Immature natural killer cell (primary cell): ENCODE measurements at regions not wholly inside any gene's neighbourhood (a gene's known extent, or its start where the extent isn't known, plus 50 kb on each side); places are given as distances from the start of the nearest gene placed in this dataset.

ENCODE experiments used
- DNase-seq, 3 donors: peaks; one replicate each; pipeline ENCODE4 v3.0.0; 2022; ENCODE audit warnings: mixed read lengths in 1 of 3
- H3K27ac Mint-ChIP-seq, 6 donors: one replicate each; pipeline ENCODE4 v1.8.0; 2020; ENCODE audit warnings: mixed read lengths in 6 of 6, mild to moderate bottlenecking in 5 of 6, inconsistent platforms in 4 of 6, moderate library complexity in 3 of 6
- H3K27me3 Mint-ChIP-seq, 3 donors: one replicate each; pipeline ENCODE4 v1.8.0; 2020 to 2021; ENCODE audit warnings: low read depth in 3 of 3, mild to moderate bottlenecking in 3 of 3, mixed read lengths in 3 of 3, moderate library complexity in 3 of 3, inconsistent platforms in 1 of 3
- H3K36me3 Mint-ChIP-seq, 3 donors: one replicate each; pipeline ENCODE4 v1.8.0; 2020; ENCODE audit warnings: mixed read lengths in 3 of 3, inconsistent platforms in 2 of 3, mild to moderate bottlenecking in 2 of 3
- H3K4me1 Mint-ChIP-seq, 2 donors: one replicate each; pipeline ENCODE4 v1.8.0; 2020; ENCODE audit warnings: inconsistent platforms in 2 of 2, mild to moderate bottlenecking in 2 of 2, mixed read lengths in 2 of 2, moderate library complexity in 1 of 2
- H3K4me3 Mint-ChIP-seq, 5 donors: one replicate each; pipeline ENCODE4 v1.8.0; 2020; ENCODE audit warnings: mild to moderate bottlenecking in 5 of 5, mixed read lengths in 5 of 5, inconsistent platforms in 3 of 5, moderate library complexity in 3 of 5
- H3K9me3 Mint-ChIP-seq, 6 donors: one replicate each; pipeline ENCODE4 v1.8.0; 2020; ENCODE audit warnings: mild to moderate bottlenecking in 6 of 6, mixed read lengths in 6 of 6, inconsistent platforms in 4 of 6, moderate library complexity in 3 of 6

DNA sequence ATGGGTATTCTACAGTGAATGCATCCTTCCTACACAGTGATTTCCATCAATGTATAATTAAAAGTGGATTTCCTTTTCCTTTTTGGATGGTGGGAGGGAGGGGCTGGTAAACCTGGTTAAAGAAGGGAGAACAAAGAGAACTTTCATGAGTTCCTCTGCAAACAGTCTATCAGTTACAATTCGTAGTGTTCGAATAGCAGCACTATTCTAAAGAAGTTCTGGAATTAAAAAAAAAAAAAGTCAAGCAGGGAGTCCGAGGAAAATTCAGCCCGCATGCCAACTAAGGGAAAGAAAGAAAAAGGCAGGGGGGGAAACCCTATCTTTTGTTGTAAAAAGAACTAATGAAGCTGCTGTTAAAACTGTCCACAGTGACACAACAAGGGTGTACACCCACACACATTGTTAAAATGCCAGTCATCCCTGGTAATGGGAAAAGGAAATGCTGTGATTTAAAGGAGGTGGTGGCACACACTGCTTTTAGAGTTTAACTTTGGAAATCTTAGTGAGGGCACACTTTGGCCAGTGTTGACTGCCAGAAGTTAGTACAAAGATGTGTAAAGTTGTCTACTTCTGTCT is 521.2 kb downstream of the ZIC1 start:
- Mint-ChIP-seq H3K36me3 (no peaks in the 10 kb centered on the region), H3K27ac (no peak overlapping the region), H3K27me3 (peaks cover 0 to 4% (median 0%) of the 10 kb centered on the region in 3 donors), H3K9me3 (peaks cover 0 to 13% (median 4%) of the 10 kb centered on the region in 6 donors), H3K4me1 (no peaks in the 10 kb centered on the region), H3K4me3 (no peak overlapping the region)
- DNase-seq = no peak

DNA sequence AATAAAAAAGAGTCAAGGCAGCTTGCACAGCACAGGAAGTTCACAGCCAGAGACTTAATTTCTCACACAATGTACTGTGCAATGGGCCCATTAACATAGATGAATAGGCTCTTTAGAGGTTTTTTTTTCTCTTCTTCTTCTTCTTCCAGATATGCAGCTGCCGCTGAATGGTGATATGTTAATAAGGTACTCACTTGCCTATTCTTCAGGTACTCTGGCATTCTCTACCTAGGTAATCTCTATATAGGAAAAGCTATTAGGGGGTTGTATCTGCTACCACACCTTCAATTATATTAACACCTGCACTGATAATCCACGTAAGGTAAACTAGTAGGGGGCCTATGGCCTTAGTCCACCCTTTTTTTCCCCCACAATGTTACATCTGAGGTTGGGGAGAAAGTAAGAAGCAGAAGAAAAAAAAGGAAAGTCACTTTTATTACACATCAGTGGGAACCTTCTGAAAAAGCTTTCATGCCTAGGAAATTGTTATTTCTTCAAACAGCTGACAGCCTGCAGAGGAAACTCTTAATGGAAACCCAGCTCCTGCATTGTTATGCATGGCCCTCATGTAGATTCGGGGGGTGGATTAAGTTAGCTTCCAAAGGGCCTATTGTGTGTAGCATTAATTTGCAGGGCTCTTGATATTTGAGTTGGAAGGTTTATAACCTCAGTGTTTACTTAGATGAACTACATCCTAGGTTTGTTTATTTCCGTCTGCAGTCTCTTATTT is 525.5 kb downstream of the ZIC1 start:
- no peak overlapping the region for H3K27ac Mint-ChIP-seq
- H3K4me3 Mint-ChIP-seq = no peak overlapping the region
- peaks cover 0 to 2% (median 0%) of the 10 kb centered on the region in 3 donors for H3K27me3 Mint-ChIP-seq
- DNase-seq = no peak
- H3K9me3 Mint-ChIP-seq = peaks cover 0 to 18% (median under 1%) of the 10 kb centered on the region in 6 donors
- no peaks in the 10 kb centered on the region for H3K4me1 Mint-ChIP-seq
- H3K36me3 Mint-ChIP-seq = no peaks in the 10 kb centered on the region

DNA sequence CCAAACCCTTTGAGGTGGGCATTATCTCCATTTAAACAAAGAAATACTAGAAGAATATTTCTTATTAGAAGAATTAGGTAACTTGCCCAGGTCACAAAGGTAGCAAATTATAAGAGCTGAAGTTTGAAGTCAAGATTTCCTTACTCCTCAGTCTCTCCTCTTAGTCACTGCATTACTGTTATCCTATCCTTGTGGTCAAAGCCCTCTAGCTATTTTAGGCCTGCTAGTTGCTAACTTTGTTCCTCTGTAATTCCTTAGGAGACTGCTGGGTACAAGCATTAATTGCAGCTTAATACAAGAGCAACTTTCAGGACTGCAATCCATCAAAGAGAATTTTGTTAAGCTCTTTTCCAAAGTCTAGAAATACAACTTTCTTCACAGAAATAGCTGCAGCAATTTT is 528.2 kb downstream of the ZIC1 start:
- no peak overlapping the region for H3K27ac Mint-ChIP-seq
- H3K4me3 Mint-ChIP-seq = no peak overlapping the region

DNA sequence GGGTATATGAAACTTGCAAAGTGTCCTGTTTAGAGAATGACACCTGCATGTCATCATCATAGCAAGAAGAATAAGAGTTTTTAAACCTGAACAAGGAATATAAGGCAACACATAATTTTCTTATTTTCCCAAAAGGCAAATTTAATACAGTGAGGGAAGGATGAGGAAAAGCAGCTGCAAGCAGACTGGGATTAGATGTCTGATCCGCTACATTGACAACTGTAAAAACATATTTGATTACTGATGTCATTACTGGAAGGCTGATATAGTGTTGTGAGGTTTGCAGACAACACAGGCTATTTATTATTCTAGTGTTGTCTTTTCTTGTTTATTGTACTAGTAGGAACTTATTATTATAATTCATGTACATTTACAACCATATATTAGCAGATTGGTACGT is 528.7 kb downstream of the ZIC1 start:
- no peak overlapping the region for H3K27ac Mint-ChIP-seq
- DNase-seq = no peak
- H3K9me3 Mint-ChIP-seq = peaks cover 0 to 19% (median under 1%) of the 10 kb centered on the region in 6 donors
- H3K27me3 Mint-ChIP-seq = no peaks in the 10 kb centered on the region
- H3K4me3 Mint-ChIP-seq = no peak overlapping the region
- H3K4me1 Mint-ChIP-seq = no peaks in the 10 kb centered on the region
- no peaks in the 10 kb centered on the region for H3K36me3 Mint-ChIP-seq

More for the DNA sequence above, 528.2 kb downstream of the ZIC1 start:
- Mint-ChIP-seq H3K27me3 (no peaks in the 10 kb centered on the region), H3K4me1 (no peaks in the 10 kb centered on the region), H3K36me3 (no peaks in the 10 kb centered on the region), H3K9me3 (peaks cover 0 to 15% (median under 1%) of the 10 kb centered on the region in 6 donors)
- DNase-seq = no peak

DNA sequence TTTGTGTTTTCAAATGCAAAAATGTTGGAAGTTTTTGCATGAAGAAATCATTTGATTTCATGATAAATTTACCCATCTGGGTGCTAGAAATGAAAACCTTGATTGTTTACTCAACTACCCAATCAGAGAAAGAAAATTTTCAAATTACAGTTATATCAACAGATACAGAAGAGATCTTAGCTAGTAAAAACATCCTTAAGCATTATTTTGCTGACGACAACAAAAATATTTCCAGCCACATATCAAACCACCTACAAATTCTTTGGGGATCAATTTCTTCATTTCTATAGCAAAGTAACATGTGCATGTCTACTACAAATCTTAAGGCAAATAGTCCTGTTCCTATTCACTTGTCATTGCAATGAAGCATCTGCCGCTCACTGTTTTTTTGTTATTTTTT is 530.3 kb downstream of the ZIC1 start:
- Mint-ChIP-seq H3K27ac (no peak overlapping the region), H3K9me3 (peaks cover 0 to 27% (median under 1%) of the 10 kb centered on the region in 6 donors), H3K4me3 (no peak overlapping the region), H3K36me3 (no peaks in the 10 kb centered on the region), H3K27me3 (no peaks in the 10 kb centered on the region), H3K4me1 (no peaks in the 10 kb centered on the region)
- no peak for DNase-seq

DNA sequence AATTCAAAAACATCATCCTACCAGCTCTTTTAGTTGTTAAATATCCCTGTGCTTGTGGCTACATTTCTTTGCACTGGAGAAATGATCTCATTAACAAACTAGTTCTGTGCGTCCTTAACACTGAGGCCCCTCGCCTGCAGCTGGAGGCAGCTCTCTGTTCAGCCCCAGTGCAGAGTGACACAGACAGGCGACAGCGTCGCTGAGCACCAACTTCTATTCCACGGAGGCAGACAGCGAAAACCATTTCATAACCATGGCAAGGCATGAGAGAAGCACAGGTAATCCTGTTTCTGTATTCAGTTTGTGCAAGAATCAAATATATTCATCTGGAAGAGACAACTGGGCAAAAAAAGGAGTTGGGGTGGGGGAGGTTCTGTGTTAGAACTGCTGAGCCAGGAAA is 530.7 kb downstream of the ZIC1 start:
- H3K36me3 Mint-ChIP-seq = no peaks in the 10 kb centered on the region
- no peak overlapping the region for H3K4me3 Mint-ChIP-seq
- DNase-seq = no peak
- H3K27ac Mint-ChIP-seq = no peak overlapping the region
- H3K4me1 Mint-ChIP-seq = no peaks in the 10 kb centered on the region
- no peaks in the 10 kb centered on the region for H3K27me3 Mint-ChIP-seq
- peaks cover 0 to 27% (median under 1%) of the 10 kb centered on the region in 6 donors for H3K9me3 Mint-ChIP-seq

DNA sequence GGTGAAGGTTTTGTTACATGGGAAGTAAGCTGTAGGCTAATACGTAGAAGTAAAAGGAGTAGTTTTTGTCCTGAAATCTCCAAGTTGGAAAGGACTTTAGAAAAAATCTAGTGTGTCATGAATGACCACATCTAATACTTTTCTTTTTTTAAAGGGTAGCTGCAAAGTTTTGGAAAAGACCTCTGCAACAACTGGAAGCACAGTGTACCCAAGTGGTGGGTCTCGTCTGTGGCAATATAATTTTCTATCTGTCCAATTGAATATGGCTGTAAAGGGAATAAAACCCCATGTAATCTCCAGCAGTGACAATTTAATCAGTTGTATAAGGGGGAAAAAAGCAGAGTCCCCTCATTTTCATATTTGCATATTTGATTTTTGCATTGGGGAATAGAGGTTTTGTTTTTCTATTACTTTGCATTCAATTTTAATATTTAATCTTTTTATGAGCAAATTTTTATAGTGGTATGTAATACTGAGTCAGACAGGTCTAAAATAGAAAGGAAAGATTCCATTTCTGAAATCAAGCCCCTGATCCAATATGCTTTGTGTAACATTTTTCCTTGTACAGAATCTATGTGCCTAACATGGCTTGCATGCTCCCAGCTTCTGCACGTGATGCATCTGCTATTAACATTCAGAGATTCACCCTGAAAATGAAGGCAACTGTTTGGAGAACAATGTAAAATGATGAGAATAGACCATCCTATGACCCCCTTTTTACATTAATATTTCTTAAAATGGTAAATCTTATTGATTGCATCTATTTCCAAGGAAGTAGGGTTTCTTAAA is 531.4 kb downstream of the ZIC1 start:
- H3K9me3 Mint-ChIP-seq = peaks cover 0 to 29% (median under 1%) of the 10 kb centered on the region in 6 donors
- no peaks in the 10 kb centered on the region for H3K36me3 Mint-ChIP-seq
- no peak overlapping the region for H3K4me3 Mint-ChIP-seq
- no peaks in the 10 kb centered on the region for H3K4me1 Mint-ChIP-seq
- H3K27me3 Mint-ChIP-seq = peaks cover 0 to under 1% (median 0%) of the 10 kb centered on the region in 3 donors
- DNase-seq = no peak
- H3K27ac Mint-ChIP-seq = no peak overlapping the region

DNA sequence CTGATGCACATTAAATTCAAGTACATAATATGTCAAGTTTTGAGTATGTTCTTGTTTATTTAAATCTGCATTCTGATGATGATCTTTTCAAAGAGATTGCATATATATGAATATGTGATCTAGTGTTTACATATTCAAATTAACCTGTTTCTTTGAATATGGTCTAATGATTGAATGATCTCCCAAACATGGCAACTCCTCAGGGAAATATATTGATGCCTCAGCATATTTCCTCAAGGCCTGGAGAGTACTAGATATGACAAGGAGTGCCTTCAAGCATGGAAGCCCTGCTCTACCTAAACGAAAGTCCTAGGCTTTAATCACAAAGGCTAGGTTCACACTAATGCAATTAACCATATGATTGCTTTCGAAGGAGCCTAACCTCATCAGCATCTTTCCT is 532.8 kb downstream of the ZIC1 start:
- H3K4me1 Mint-ChIP-seq = no peaks in the 10 kb centered on the region
- peaks cover 0 to 37% (median 3%) of the 10 kb centered on the region in 6 donors for H3K9me3 Mint-ChIP-seq
- H3K27me3 Mint-ChIP-seq = peaks cover 0 to 2% (median 0%) of the 10 kb centered on the region in 3 donors
- no peak for DNase-seq
- H3K27ac Mint-ChIP-seq = no peak overlapping the region
- H3K4me3 Mint-ChIP-seq = no peak overlapping the region
- no peaks in the 10 kb centered on the region for H3K36me3 Mint-ChIP-seq

DNA sequence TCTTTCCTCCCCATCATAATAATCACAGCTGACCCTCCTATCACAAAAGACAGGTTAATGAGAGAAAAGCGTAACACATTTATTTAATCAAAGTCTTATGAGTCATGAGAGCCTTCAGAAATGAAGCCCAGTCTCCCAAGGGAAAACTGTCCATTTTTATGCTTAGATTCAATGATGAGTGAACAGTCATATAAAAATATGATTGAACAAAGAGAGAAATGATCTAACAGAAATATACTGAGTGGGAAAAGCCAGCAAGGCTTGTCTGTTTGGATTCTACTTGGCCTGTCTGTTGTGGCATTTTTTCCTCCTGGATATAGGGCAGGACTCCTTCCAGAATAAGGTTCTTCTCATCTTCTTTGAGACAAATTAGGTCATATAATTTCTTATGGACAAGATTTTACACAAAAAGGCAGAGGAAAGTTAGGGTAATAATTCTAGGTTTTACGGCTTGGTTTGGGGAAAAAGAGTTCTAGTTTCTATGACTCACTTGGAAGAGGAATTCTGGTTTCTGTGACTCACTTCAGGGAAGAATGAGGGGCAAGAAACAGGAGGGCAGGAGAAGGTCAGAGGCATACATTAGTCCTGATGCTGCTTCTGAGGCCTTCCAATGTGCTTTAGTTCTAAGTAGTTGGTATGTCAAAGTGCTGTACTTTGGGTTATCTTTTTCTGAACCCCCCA is 534.2 kb downstream of the ZIC1 start:
- Mint-ChIP-seq H3K27me3 (peaks cover 0 to 2% (median 0%) of the 10 kb centered on the region in 3 donors), H3K27ac (no peak overlapping the region), H3K4me3 (no peak overlapping the region), H3K9me3 (peaks cover 0 to 32% (median 4%) of the 10 kb centered on the region in 6 donors), H3K36me3 (no peaks in the 10 kb centered on the region), H3K4me1 (no peaks in the 10 kb centered on the region)
- DNase-seq = no peak

DNA sequence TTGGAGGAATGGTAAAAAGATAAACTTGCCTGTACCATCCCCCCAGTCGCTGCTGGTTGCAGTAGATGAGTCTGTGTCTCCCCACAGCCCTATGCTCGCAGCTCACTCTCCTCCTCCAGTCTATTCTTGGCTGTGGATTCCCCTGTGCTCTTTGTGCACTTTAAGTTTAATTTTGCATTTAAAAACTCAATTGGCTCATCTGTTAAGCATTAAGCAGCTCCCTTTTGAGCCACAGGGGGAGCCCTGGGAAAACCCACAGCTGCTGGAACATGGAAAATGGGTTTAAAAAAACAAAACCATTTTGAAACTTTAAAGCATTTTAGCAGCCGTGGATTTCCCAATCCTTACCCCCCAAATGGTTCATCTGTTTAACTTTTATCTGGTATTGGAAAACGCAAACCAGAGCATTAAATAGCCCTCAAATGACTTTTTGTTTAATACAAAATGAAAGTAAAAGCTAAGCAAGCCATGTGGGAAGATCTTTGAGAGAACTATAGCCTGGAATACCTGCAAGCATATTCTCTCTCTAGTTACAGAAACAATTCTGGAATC is 536.9 kb downstream of the ZIC1 start:
- no peak overlapping the region for H3K27ac Mint-ChIP-seq
- H3K36me3 Mint-ChIP-seq = no peaks in the 10 kb centered on the region
- no peak for DNase-seq
- no peaks in the 10 kb centered on the region for H3K4me1 Mint-ChIP-seq
- H3K9me3 Mint-ChIP-seq = peaks cover 2 to 30% (median 5%) of the 10 kb centered on the region in 6 donors
- H3K27me3 Mint-ChIP-seq = peaks cover 0 to 2% (median 0%) of the 10 kb centered on the region in 3 donors
- peak overlapping the region in 1 of 5 donors; percentile 35 for H3K4me3 Mint-ChIP-seq

DNA sequence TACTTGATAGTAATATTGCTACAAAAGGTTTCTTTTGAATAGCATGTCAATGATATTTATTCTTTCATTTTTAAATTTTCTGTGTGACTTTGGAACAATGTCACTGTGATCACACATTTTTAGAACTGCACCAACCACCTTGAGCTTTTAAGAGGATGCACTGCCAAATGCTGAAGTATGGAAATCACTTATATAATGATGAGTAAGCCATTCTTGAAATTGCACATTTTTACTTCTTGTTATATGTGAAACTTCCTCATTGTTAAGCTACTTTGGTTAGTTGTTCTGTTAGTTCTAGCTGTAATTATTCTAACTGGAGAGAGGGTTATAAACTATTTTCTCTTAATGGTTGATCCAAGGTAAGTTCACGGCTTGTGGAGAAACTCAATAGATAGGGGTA is 547.5 kb downstream of the ZIC1 start:
- no peak for DNase-seq
- no peaks in the 10 kb centered on the region for H3K27me3 Mint-ChIP-seq
- no peaks in the 10 kb centered on the region for H3K36me3 Mint-ChIP-seq
- H3K4me1 Mint-ChIP-seq = no peaks in the 10 kb centered on the region
- no peak overlapping the region for H3K4me3 Mint-ChIP-seq
- peaks cover 5 to 26% (median 14%) of the 10 kb centered on the region in 6 donors for H3K9me3 Mint-ChIP-seq
- H3K27ac Mint-ChIP-seq = no peak overlapping the region

DNA sequence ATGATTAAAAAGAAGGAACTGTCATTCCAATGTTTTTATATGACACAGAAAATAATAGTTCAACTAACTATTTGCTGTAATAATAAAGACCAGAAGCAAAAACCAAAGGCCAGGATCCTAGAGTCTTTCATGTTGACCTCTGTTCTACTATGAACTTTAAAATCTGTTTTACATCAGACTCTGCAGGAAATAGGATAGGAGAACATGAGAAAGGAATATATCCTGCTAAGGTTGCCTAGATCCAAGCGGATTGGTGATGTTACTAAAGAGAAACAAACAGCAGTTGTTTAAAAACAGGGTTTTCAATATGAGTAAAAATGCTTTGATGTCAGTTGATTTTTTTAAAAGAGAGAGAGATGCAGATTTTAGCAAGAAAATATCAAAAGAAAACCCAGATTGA is 549.6 kb downstream of the ZIC1 start:
- Mint-ChIP-seq H3K27me3 (no peaks in the 10 kb centered on the region), H3K4me1 (no peaks in the 10 kb centered on the region), H3K36me3 (no peaks in the 10 kb centered on the region), H3K9me3 (peaks cover 5 to 27% (median 14%) of the 10 kb centered on the region in 6 donors), H3K4me3 (no peak overlapping the region), H3K27ac (no peak overlapping the region)
- DNase-seq = no peak

DNA sequence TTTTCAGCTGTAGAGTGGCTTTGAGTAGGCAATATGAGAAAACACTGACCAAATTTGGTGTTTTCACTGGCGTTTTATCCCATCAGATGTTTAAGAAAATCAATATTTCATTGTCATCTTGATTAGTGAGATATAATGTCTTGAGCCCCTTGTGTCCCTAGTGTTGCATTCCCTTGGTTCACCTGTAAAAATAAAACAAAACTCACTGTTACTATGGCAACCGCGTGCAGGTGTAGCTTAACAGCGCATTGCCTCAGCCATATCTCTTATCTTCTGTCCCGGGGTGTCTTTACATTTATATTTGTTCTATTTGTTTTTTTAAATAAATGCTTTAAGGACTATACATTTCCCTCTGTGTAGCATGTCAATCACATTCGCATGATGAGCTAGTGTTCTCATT is 551.6 kb downstream of the ZIC1 start:
- DNase-seq = no peak
- H3K9me3 Mint-ChIP-seq = peaks cover 8 to 26% (median 11%) of the 10 kb centered on the region in 6 donors
- no peaks in the 10 kb centered on the region for H3K4me1 Mint-ChIP-seq
- no peak overlapping the region for H3K27ac Mint-ChIP-seq
- no peaks in the 10 kb centered on the region for H3K36me3 Mint-ChIP-seq
- H3K4me3 Mint-ChIP-seq = no peak overlapping the region
- H3K27me3 Mint-ChIP-seq = no peaks in the 10 kb centered on the region
